GM19324 (cell line): ENCODE measurements at regions not wholly inside any gene's neighbourhood (a gene's known extent, or its start where the extent isn't known, plus 50 kb on each side); places are given as distances from the start of the nearest gene placed in this dataset.
A peak's percentile ranks its signal among the peaks of the same experiment; 100 is the strongest.

Experiments
- ATAC-seq: cut with Tn5 transposase; IDR thresholded peaks from one replicate; pipeline ENCODE4 v1.9.1; 2021; ENCODE audit warnings: mild to moderate bottlenecking, moderate library complexity; ENCODE audit not compliant: unreplicated experiment, low FRiP score

DNA sequence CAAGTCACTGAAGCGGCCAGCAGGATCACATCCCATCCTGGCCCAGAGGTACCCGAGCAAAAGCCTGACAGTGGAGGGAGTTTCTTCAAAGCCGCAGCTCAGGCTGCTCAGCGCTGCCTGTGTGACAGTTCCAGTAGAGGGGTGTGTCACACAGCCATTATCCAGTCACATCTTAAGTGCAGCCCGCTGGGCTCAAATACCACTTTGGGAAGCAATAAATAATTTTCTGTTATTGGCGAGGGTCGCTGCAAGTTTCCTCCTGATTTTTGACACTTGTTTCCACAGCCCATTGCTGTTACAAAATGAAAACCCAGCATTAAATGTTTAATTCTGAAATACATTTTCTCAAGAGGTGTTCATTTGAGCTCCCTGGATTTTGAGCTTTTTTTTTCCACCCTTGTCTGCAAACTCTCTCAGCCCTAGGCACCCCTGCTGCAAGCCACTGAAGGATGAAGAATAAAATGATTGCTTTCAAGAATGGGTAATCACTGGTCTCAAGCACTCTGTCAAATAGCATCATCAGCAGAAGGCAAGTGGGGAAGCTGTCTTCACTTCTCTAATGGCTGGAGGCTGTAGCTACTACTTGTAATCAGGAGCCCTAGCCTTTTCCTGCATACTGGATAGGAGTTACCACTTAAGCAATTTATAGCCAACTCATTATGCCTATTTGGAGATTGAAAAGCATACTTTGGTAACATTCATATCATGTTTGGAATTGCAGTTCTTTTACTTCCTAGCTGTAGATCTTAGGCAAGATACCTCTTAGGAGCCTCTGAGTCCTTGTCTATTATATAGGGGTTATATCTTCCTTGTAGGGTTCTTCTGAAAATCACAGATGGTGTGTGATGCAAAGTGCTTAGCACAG, 373.7 kb downstream of the METTL15 start:
- ATAC-seq: no peak

DNA sequence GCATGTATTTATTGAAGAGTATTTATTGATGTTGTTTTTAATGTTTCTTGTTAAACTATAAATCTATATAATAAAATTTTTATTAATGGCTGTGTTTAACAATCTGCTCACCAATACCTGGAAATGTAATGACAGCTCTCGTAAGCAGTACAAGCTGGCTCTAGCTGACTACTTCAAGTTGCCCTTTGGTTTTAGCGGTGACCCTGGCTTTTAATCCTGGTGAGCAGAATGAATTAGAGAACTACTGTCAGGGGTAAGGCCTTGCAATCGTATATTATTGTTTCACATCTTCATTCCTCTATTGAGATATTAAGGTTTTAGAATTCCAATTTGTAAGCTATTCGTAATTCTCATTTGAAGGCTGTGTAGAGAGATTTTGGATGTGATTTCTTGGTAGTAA, 372.2 kb downstream of the METTL15 start:
- ATAC-seq: no peak

DNA sequence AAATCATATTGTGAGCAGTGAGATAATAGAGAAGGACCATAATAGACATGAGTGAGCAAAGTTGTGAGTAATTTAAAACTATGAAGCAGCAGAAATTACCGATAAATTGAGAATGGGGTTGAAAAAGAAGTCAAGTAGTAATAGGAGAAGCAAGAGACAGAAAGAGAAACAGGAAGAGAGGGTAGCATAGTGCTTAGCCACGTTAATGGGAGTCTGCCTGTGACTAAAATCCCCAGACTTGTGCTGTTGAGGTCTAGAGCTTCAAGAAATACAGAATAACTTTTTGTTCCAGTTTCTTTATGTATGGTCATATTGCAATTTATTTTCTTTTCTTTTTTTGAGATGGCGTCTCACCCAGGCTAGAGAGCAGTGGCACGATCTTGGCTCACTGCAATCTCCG, 368.7 kb downstream of the METTL15 start:
- no peak for ATAC-seq

DNA sequence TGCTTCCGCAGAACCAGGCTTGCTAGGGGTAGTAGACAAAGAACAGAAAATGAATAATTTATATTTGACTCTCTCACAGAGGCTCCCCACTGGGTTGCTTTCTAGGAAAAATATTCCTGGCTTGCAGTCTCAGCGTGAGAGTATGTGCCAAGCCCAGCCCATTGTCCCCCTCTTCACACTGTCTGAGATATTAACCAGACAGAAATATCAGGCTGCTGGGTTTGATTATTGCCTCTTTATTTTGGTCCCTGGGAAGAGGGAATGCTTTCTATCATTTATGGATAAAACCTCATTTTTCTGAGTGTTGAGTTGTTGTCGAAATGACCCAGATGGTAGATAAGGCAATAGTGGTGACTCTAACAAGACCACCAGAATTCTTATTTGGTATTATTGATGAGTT, 367.9 kb downstream of the METTL15 start:
- no peak for ATAC-seq

DNA sequence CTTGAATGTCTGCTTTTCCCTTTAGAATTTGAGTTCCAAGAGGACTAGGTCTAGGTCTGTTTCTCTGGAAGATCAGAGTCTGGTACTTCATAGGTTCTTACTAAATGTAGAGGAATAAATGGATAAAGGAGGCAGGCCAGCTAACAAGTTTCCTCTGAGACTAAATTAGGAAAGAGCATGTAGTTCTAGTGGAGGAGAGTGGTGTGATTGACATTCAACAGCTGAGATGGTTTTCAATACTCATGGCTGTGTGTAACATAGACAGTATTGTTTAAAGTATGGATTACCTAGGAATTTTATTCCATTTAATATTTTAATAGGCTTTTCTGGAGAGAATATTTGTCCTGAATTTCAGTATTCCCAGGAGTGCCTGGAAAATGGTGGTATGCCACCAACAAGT, 364.7 kb downstream of the METTL15 start:
- no peak for ATAC-seq

DNA sequence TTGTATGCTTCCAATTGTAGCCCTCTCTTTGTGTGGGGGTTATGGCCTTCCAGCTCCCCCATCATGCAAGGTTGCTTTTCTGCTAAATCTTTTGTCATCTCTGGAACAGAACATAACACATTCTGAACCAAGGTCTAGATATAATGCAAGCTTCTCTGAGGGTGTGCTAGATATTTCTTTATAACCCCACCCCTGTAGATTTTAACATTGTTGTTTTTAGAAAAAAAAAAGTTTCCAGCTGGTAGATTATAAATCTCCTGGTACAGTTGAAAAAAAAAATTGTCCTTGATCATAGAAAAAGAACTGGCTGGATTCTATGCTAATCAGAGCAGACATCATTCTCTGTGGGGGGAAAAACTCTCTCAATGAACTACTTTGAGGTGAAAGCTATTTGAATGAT, 363.3 kb downstream of the METTL15 start:
- ATAC-seq: no peak

DNA sequence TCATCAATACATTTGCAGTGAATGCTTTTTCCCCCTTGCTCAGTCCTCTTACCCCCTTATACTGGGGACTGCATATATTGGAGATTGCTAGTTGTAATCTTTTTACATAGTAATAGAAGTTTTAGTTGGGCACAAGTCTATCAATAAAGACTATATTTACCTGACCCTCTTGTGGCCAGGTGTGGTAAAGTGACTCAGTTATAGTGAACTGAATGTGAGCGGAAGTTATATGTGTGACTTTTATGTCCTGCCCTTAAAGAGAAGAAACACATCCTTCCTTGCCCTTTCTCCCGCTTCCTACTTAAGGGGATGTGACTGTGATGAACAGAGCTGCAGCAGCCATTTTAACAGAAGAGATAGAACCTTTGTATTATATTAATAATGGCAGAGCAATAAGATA, 362.0 kb downstream of the METTL15 start:
- no peak for ATAC-seq

DNA sequence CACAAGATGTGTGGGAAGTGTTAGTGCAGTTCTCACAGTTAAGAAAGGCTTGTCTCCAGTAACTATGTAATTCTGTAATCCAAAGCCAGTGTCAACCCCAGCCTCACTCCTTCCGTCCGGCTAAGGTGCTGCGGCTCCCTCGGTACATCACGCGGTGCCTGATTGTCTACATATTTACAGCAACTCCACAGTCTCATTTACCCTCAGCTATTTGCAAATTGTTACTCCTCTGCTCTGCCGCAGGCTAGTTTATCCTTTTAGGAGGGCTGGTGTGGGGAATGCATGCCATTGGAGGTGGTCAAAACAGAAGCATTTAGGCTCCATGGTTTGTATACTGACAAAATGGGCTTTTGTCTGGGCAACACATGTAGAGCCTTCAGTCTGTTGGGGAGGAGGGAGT, 358.3 kb downstream of the METTL15 start:
- ATAC-seq: no peak

DNA sequence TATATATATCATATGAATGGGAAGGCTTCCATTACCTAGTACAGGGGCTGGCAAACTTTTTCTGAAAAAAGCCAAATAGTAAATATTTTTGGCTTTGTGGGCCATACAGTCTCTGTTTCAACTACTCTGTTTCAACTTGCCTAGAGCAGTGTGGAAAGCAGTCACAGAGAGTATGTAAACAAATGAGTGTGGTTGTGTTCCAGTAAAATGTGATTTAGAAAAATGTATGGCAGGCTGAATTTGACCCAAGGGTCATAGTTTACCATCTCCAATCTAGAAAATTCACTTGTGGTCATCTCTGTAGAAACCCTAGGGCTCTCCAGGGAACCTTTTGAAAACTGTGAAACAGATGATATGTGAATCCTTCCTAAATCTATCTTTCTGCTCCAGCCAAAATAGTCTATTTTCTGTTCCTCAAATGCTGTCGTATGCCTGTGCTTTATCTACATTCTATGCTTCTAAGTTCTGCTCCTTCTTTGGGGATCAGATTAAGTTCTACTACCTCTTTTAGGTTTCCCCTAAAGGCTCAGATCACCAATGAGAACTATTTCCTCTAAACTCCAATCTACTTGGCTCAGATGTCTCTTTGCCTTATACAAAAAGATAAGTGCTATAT, 356.2 kb downstream of the METTL15 start:
- ATAC-seq: peak; percentile 67

DNA sequence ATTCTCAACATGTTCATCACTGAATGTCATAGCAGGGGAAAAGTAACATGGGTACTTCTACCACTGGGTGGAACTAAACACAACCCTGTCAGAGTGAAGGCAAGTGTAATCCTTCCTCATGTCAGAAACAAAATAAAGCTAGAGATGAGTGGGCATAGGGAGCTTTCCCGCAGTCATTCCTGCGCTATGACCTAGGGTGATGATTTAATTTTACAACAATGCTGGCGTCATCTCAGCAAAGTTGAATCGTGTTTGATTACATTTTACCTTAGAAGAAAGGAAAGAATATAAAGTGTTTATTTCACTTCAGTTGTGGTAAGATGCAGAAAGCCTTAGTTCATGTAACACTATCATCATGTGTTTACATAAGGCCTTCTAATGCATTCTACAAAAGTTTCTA, 355.6 kb downstream of the METTL15 start:
- ATAC-seq: no peak

DNA sequence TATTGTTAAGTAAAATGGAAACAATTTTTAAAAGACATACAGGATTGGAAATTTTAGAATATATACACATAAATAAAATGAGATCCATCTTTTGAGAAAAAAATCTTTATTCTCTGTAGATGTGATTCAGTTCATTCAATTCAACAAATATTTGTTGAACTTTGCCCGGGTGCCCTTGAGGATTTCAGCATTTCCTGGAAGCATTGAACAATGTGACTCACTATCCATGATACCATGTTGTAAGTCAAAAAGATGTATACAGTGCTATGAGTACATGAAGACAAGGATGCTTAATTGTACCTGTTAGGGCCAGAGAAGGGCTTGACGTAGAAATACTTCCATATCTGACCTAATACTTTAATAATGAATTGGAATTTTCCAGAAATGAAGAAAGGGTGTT, 353.7 kb downstream of the METTL15 start:
- no peak for ATAC-seq

DNA sequence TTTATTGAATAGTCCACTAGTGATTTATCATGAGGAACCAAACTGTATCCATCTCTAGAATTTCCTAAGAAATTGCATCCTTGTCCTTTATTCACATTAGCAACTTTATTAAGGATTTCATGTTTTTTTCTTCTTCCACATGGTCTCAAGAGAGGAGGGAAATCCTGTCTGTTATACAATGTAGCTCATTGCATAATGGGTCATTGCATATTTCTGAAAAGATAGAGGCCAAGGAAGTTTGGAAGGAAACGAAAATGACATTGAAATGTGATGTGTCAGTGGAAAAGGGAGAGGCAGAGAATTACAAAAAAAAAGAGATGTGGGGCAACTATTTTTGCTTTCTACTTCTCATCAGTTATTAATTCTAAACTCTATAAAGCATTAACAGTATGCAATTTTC, 353.1 kb downstream of the METTL15 start:
- ATAC-seq: no peak

DNA sequence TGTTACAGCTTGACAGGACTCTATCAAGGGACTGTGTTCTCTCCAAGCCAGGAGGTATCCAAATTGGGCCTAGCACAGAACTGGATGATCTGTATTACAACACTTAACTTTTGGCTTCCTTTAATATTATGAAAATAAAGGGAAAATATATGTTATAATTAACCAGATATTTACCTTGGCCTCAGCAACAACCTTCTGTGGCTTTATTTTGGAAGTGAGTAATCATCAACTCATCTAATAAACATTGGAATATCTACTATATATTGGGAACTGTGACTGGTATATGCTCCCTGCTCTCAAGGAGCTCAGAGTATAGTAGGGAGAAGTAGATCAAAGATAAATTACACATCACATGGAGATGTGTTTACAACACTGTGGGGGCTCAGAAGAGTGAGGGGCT, 352.2 kb downstream of the METTL15 start:
- ATAC-seq: no peak

DNA sequence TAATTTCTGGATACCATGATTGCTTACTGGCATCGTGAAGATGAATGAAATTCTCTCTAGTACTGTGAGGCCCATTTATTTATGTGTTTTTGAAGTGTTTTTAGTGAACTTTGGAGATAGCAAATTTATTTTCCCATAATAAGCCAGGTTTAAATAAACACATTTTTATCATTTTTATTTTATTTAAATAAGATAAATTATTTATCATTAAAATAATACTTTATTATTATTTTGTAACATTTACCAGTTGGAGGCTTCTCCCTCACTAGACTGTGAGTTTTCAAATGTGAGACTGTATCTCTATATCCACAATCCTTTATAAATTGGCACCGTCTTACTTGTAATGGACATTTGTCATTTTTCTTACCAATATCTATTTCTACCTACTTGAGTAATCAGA, 351.7 kb downstream of the METTL15 start:
- no peak for ATAC-seq

DNA sequence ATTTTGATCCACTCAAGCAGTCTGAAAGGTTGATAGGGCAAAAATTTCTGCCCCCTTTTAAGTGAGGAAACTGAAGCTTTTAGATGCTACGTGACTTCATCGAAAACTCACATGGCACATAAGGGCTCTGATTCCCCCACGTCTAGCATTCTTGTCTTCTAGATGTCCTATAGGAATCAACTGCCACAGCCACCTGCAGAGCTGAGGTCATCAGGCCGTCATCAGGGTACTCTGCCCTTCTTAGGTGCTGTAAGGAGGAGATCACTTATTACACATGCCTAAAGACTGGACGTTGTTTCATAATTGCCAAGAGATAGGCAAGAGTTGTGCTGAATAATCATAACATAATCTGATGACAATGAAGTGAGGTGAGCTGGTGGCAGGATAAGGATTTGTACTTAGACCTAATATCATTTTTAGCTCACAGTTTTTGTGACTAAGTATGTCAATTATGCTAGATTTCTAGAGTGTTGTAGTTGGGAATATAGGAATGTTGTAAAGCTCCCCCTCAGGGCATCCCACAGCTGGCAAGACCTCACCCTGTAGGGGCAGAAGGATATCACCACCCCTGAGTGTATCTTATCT, 349.4 kb downstream of the METTL15 start:
- ATAC-seq: no peak

DNA sequence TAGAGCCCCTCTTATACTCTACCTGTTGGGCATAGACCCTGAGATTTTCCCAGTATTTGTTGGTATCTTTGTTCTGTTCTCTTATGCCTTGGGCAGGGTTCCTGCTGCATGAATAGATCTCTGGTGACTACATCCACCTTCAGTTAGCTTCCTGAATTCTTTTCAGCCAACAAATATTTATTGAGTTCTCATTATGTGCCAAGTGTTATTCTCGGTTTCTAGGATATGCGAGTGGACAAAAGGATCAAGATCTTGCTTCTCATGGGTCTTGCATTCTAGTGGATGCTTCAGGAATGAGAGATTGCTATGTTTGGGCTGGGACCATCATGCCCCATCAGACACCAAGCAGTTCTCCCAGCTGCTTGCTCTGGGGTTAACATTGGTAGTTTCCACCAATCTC, 340.0 kb downstream of the METTL15 start:
- ATAC-seq: no peak

DNA sequence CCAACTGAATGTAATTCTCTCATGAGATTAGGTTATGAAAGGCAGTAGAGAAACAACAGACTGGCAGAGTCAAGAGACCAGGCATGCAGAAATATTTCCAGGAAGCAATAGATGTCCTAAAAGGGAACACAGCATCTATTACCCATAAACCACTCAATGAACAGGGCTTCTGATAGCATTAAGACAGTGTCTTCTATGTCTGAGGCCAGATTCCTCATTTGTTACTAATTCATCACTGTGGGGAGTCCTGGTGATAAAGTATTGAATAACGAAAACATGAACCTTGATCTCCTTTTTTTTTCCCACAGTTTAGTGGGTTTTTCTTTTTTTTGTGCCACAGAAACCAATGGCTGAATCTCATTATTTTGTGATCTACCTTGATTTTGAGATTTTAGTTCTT, 339.0 kb downstream of the METTL15 start:
- ATAC-seq: no peak

DNA sequence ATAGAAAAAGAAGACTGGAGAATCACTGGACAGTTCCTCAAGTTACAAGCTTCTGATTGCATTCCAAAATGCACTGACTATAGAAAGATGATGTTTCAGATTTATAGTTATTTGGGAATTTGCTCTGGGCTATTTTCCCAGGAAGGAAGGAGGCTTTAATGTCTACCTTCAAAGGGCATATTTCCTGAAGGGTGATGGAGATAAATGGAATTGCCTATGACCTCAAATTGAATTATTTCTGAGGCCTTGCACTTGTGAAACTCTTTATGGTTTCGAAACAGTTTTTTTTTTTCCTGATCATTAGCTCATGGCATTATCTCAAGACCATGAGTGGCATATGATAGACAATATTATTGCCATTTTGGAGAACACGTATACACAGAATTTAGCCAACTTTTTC, 333.9 kb downstream of the METTL15 start:
- ATAC-seq: no peak

DNA sequence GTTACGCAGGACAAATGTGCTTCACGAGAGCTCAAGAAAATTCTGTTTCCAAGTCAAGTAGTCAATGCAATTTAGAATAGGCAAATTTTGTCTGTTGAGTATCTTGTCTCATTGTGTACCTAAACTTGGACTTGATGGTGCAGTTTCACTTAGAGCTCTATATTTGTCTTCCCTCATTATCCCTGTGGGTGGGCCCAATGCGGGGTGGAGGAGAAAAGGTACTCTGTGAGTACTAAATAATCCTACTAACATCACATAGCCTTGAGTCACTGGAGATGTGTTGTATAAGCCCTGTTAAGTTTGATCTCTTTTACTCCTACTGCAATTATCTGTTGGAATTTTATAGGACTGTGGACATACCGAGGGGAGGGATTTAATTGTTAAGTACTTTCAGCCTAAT, 331.2 kb downstream of the METTL15 start:
- ATAC-seq: no peak

DNA sequence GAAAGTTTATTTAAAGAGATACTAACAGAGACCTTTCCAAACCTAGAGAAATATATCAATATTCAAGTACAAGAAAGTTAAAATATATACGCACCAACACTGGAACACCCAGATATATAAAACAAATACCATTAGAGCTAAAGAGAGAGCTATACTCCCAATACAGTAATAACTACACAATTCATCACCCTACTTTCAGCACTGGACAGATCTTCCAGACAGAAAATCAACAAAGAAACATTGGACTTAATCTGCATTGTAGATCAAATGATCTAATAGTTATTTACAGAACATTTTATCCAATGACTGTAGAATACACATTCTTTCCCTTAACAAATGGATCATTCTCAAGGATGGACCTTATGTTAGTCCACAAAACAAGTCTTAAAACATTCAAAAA, 311.9 kb downstream of the METTL15 start:
- ATAC-seq: no peak

DNA sequence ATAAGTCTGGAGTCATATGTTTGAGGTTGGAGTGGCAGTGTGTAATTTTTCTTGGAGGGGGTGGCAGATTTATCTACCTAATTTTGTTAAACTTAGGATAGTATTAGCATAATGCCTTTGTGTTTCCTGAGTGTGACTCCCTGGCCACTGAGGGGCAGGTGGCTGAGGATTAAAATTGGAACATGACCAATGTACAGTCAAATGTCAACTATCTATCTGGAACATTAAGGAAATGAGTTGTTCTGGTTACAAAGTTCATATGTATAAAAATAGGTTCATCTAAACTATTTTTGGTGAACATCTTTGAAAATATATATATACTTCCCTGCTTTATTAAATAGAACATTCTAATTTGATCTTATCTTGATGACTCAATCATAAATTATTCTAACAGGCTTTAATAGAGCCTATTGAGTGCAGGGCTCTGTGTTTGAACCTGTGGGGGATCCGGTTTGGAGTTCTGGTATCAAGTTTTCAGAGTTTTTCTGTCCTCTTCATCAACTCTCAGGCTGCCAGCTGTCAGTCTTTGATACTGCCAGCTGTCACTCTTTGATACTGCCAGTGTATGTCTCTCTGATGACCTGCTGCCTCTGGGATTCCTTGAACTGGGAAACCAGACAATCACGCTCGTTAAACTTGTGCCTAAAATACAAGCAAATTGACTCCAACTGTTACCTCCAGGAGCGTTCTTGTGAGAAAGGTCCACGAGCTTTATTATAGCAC, 309.6 kb downstream of the METTL15 start:
- ATAC-seq: no peak
